HT1080 (cell line): ENCODE measurements at regions not wholly inside any gene's neighbourhood (a gene's known extent, or its start where the extent isn't known, plus 50 kb on each side); places are given as distances from the start of the nearest gene placed in this dataset.

Experiments used
- DNase-seq: peaks from one replicate; pipeline ENCODE4 v3.0.0-alpha.2; 2015; ENCODE audit warnings: low read depth

DNA sequence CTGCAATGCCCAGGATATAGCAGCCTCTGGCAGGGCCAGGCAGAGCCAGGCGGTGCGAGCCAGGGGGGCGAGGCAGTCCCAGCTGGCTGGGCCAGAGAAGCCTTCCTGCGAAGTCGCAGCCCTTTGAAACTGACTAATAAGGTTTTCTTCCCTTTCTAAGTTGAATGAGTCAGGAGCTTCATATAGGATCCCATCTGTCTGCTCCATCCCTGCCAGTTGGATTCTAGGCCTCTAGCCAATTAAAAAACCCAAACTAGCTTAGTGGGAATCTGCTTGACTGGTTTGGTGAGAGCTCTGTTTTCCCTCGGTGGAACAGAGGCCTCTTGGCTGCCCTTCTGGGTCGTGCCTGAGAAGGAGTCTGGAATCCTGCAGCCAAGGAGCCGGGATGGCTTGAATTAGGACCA is 70.1 kb upstream of the RAPGEF1 start:
- DNase-seq: peak; percentile 57

DNA sequence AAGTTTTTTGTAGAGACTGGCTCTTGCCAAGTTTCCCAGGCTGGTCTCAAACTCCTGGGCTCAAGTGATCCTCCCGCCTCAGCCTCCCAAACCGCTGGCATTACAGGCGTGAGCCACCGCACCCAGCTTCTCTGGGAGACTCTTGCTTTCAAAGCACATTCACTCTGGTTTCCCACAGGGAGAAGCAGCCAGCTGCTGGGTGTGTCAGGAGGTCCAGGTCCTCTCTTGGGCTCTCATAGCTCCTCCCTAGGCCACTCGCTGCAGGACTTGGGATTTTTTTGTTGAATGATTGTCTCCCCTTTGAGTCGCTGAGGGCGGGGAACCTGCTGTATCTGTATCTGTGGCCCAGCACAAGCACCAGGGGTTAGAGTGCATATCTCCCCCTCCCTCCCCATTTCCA is 68.4 kb upstream of the RAPGEF1 start:
- DNase-seq: no peak

DNA sequence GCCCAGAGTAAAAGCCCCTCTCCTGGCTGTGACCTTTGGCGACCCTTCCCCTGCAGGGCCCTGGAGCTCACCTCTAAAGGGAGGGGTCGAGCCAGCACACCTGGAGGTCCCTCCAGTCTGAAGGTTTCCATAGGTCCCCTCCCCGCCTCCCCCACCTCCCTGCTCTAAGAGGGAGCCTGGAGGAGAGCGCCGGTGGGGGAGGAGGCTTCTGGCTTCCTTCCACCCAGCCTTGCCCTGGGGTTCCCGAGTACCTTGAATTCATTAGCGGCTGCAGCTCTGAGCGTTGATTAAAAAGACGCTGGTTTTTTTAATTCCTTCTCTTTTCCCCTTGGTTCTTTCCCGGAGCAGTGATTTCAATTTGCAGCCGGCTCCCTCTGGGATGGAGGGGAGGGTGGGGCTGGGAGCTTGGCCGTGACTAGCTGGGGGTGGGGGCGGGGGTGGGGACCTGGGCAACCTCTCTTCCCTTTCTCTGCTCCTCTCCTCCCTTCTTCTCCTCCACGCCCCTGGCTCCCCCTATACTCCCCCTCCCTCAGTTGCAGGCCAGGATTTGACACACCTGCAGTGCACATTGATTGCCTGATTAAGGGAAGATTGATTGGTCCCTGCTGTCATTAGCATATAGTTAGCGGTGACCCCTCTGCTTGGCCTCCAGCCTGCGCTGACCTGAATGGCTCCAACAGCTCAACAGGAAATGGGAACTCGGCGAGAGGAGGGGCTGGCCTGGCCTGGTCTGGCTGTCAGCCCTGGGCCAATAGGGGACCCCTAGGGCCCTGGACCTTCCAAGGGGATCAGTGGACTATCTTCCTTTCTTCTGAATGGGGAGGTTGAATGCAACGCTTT is 67.5 kb upstream of the RAPGEF1 start:
- no peak for DNase-seq

DNA sequence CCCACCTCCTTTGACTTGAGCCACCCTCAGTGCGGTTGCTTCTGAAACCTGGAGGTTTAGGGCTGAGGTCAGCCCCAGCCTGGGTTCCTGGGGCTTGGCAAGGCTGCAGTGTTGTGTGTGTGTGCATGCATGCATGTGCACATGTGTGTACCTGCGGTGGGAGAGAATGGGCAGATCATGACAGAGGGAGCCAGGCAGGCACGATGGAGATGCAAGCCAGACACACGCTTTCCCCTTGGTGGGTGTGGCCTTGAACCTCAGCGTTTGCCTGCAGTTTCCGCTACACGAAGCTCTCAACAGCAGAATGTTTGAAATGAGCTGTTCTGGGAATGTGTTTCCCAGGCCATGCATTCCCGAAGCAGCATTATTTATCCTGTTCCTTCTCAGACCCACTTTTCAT is 65.9 kb upstream of the RAPGEF1 start:
- DNase-seq: no peak

DNA sequence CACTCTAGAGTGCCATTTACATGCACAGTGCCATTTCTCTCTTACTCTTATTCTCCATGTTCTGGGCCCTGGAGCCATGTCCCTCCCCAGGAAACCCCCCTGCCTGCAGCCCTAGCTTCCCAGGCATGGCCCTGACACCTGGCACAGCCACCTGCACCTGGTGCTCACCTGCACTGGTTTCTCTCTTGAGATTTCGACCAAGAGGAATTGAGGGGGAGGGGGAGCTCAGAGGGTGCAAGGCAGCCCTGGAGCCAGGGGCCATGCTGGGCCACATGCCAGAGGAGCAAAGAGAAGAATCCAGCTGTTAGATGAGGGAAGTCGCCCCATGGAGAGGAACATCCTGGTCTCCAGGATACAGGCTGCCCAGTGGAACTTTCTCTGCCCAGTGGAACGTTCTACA is 65.0 kb upstream of the RAPGEF1 start:
- no peak for DNase-seq

DNA sequence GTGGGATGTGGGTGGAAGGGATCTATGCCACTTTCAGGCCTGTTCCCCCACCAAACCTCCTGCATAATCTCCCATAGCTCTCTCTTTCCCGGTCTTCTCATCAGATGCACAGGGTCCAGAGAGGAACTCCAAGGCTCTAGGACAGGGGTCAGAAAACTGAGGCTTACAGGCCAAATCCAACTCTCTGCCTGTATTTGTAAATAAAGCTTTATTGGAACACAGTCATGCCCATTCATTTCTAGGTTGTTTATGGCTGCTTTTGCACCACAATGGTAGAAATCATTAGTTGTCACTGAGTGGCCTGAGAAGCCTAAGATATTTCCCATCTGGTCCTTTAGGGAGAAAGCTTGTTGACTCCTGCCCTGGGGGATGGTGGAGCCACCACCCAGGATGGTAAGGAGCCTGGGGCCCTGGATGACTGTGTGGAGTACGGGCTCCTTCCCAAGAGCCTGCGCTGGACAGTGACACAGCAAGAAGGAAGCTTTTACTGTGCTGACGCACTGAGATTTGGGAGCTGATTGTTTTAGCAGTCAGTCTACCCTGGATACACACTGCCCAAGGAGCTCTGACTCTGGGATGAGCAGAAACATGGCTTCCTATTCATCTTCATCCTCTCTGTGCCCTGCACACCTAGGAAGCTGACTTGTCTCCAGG is 64.0 kb upstream of the RAPGEF1 start:
- no peak for DNase-seq

DNA sequence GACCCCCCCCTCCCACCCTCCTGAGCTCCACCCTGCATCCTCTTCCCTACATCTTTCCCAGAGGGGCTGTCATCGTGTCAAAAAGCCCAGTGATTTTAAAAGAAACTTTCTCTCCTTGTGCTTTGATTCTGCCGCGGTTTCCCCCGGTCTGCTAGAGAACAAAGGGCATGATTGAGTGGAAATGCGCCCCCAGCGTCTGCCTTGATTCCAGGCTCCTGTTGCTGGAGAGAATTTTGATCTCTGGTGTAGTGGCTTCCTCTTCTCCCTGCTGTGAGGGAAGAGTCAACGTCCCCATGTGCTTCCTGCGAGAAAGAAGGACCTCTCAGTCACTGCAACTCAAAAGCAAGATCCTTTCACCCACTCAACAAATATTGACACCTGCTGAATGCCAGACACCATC is 61.9 kb upstream of the RAPGEF1 start:
- DNase-seq: no peak

DNA sequence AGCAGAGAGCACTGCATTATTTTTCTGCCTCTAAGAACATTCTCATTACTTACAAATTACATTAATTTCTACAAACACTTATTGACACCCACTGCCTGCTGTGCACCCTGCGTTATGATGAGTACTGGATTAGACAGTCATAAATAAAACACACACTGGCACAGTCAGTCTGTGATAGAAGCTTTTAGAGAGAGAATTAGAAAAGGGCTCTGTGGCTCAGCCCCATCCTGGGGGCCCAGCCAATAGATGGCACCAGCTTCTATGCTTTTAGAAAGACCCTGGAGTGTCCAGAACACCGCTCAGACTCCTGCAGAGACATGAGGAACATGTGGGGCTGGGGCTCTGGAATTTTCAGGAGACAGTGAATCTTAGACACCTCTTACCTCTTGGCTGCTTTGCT is 61.0 kb upstream of the RAPGEF1 start:
- DNase-seq: no peak

DNA sequence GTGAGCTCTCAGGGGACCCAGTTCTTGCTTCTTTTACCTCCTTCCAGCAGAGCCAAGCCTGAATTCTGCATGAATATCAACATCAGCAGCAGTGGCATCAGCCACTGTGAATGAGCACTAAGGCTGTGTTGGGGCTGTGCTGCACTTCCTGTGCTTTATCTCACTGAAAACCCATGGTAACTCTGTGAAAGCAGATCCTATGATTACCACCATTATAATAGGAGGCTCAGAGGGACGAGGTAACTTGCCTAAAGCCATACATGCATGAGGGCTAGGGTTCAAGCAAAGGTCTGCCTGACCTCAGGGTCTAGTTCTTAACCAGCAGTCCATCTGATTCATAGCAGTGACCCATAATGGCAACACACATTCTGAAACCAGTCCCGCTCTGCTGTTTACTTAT is 60.5 kb upstream of the RAPGEF1 start:
- DNase-seq: no peak

DNA sequence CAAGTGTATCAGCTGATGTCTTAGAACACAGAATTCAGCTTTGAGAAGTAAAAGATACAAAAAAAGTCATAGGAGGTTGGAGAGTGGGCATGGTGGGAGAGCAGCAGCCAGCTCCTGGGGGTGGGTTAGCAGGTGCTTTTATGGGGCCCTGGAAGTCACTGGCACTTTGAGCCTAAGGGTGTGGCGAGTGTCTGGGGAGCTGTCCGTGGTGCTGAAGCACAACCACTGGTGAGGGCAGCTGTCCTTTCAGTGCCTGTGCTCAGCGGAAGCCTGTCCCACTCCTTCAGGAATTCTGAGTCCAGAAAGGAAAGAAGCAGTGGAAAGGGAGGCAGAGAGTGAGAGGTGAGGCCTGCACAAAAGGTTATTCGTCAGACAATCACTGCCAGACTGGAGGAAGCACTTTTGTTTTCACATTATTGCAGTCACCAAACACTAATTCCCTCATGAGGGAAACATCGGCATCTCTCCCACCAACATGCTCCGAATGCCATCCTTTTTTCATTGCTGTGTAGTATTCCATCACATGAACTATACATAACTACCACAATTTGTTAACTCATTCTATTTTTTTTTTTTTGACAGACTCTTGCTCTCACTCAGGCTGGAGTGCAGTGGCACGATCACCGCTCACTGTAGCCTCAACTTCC is 59.4 kb upstream of the RAPGEF1 start:
- no peak for DNase-seq

DNA sequence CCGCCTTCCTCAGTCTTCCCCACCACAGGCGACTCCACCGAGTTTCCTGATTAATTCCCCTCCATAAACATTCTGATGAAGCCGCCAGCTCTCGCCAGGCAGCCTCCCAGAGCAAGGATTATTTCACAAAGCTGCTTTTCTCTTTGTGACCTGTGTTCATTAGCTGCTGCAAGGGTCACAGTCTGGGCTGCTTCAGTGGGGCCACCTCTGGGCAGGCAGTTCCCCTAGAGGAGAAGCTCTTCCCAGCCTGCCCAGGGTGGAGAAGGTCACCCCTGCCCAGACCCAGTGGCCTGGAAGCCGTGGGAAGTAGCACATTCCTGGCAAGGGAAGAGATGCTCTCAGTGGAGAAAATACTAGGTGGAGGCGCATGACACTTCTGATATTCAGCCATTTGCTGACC is 58.4 kb upstream of the RAPGEF1 start:
- DNase-seq: no peak

DNA sequence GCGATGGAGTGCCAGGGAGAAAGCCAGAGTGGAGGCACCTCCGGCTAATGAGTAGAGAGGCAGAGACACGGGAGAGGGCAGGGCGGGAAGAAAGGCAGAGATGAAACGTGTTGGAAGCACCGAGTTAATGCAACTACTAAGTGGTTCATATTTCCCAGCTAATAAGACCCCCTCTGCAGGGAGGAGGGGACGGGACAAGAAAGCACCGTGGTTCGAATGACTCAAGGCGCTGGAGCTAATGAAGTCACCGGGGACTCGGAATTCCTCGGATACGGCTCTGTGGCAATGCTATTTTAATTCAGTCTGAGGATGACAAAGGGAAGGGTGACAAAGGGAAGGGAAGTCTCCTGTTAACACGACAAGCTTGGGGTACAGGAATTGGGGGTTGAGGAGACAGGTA is 54.5 kb upstream of the RAPGEF1 start:
- DNase-seq: no peak

DNA sequence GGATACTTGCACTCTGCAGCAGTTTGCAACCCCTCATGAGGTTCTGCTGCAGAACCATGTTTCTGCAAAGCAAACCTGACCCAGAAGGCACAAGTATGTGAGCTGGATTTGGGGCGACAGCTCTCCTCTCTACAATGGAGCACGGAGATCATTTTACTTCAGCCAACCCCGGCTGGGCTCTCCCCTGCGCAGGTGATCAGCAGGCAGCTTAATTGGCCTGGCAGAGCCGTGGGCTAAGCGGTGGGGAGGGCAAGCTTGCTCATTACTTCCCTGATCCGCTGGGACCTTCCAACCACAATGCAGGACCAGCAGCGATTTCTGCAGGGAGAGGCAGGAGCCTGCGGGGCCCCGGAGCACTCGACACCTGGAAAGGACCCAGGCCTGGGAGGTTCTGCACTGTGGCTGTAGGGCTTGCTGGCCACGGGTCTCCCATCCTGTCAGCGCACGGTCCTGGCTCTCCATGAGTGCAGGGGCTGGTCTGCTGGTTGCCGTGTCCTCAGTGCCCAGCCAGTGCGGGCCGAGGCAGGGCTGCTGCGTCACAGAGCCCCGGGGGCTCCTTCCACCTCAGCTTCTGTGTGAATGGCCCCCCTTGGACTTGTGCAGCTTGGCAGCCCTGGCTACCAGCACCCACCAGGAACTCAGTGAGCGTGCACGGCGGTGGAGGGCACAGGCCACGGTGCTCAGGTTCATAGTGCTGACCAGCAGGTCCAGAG is 51.8 kb upstream of the RAPGEF1 start:
- DNase-seq: no peak
